Superior temporal gyrus (tissue), 1 donor: ENCODE measurements at regions not wholly inside any gene's neighbourhood (a gene's known extent, or its start where the extent isn't known, plus 50 kb on each side); places are given as distances from the start of the nearest gene placed in this dataset.
A peak's percentile ranks its signal among the peaks of the same experiment; 100 is the strongest.

ENCODE experiments used
- DNase-seq: peaks from one replicate; pipeline ENCODE4 v3.0.0-alpha.2; 2016; ENCODE audit errors: extremely low spot score

DNA sequence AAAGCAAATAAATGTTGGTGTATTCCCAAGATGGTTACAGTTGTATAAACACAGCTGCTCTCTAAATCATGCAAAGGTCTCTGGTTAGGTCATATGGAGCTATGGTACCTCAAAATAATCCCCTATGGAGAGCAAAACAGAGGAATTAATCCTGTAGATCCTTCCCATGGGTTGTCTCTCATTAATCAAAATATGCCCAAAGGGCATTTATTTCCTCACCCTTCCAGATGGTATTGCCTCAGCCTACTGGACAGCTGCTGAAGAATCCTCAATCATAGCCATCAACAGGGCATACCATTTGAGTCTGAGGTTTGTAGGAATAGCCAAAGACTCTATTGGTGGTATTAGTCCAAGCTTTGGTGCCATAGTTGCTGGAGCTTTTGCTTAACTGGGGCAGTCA, 360.9 kb downstream of the RPL10L start:
- no peak for DNase-seq

DNA sequence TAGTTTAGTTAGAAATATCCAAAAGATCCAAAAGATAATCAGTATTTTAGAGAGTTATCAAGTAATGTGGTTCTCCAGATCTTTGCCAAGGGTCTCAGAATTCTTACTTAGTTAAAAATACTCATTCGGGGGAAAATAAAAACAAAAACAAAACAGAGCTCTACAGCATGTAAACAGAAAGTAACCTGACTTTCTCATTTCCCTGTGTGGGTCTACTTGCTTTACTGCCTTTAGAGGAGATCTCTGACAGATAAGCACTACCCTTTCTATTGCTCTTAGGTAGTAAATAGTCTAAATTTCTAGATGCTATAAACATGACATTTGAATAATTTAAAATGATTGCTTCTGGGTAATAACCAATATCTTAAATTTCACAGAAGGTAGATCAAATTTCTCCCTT, 371.8 kb downstream of the RPL10L start:
- no peak for DNase-seq

DNA sequence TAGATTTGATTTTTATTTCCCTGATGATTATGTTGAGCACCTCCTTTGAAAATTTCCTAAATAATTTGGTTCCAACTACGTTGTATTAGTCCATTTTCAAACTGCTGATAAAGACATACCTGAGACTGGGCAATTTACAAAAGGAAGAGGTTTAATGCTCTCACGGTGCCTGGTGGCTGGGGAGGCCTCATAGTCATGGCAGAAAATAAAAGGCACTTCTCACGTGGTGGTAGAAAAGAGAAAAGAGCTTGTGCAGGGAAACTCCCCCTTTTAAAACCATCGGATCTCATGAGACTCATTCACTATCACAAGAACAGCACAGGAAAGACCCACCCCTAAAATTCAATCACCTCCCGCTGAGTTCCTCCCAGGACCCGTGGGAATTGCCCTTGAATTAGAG, 372.3 kb downstream of the RPL10L start:
- no peak for DNase-seq

DNA sequence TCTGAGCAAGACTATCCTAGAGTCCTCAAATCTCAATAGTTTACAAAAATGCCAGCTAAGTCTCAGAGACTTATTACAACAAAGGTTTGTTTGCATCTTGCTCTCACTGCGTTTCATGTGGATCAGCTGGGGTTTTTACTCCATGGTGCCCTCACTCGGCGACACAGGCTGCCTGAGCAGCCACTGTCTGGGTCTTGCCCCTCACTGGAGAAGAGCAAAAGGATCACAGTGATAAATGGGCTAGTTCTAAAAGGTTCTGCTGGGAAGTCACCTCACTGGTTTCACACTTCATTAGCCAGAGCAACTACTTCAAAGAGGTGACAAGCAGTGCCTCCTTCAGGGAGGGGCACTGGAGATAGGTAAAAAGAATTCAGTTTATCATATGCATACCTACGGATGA, 392.0 kb downstream of the RPL10L start:
- no peak for DNase-seq

DNA sequence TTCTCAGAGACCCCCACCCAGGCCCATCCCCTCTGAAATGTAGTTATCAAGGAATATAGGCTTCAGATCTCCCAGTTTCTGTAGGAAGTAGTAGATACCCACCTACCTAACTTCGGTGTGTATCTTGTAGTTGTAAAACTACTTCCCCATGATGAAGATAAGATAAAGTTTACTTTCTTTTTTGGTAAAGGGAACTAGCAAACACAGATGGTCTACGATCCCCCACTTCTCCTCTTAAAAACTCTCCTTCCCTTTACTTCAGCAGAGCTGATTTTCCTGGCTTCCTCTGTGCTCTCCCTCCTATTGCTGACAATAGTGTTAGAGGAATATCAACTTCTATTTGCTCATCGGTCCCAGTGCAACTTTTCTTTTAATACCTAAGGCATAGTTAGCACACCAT, 395.2 kb downstream of the RPL10L start:
- DNase-seq: no peak

DNA sequence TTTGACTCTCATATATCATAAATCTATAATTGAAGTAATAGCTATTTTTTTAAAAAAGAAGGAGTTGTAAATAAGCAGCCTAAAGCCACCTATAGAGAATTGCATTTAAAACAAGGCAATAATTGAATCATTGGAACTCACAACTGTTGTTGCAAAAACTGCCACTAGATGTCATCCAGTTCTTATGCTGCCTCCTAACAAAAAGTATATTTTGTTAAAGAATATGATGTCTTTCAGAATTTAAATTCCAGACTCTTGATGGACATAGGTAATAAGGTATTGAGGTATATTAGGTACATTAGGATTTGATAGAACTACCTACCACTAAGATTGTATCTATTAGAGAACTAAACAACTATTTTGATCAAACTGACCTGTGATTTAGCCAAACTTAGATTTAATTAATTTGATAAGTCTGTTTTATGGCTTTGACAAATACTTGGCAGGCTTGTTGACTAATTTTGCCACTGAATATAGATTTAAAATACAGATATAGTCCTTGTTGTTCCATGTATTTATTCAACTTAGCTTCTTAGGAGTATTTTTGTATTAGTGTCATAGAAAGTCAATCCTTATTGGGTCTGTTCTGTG, 401.4 kb downstream of the RPL10L start:
- peak; percentile 69 for DNase-seq

DNA sequence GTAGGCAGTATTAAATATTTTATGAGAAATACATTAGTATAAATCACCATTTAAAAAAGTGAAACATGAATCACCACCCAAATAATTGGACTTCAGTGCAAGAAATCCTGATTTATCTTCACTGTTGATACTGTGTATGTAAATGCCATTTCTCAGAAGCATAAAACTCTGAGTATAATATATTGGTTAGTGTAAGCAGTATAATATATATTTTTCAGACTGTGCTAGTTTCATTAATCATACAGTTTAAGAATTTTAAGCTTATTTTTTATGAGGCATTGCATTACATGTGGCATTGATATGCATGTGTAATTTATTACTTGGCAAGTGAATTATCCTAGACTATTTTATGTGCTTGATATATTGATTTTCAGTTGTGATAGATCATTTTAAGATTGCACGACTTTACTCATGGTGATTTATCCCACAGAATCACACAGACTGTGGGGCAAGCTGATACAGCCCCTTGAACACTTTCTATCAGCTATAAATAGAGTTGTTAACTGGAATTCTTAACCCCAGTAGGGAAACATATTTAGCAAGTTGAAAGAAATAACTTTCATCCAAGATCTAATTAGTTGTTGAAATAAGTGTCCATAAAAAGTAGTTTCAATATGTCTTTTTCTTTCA, 403.5 kb downstream of the RPL10L start:
- no peak for DNase-seq

DNA sequence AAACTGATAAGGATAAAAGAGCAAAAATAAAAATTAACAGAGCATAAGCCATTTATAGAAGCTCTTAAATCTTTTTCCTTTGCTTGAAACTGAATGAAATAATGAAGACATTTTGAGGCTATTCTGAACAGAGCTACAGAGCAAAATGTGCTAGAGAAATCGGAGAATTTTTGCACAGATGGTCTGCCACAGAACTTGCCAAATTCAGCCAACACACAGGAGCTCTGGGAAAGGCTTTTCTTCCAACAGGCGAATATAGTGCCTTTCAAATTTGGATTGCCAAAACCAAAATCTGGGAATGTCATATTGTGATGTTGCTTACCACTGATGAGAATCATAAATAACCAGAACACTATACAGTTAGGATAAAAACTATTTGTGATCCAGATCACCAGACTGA, 406.3 kb downstream of the RPL10L start:
- peak; percentile 74 for DNase-seq

DNA sequence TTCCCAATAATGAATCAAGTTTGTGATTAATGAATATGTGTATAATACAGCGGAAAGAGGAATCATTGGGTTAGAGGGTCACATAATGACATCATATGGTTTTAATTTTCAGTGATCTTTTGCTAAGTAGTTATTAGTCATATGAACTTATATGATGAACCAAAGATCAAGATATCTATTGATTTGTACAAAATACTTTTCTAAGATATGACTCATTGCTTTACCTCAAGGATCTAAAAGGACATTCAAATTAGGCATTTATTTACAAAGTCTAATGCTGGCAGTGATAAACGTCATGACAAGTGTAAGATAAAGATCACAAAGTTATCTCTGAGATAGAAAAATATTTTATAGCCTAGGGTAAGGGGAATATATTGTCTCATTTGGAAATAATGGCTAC, 417.8 kb downstream of the RPL10L start:
- no peak for DNase-seq

DNA sequence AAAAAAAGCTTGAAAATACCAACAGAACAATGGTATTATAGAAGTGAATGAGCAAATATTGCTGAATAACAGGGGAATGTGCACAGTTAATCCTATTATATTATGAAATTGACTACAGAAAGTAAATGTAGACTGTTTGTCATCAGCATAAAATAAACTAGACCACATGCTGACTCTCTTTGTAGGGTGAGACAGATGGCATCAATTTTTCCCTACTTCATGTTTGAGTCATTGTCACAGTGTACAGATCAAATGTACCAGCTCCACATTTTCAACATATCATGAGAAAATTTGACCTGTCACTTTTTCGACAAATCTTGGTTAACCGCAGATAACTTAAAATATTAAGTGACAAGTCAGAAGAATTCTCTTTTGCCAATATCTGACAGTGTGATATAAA, 421.0 kb downstream of the RPL10L start:
- DNase-seq: no peak

DNA sequence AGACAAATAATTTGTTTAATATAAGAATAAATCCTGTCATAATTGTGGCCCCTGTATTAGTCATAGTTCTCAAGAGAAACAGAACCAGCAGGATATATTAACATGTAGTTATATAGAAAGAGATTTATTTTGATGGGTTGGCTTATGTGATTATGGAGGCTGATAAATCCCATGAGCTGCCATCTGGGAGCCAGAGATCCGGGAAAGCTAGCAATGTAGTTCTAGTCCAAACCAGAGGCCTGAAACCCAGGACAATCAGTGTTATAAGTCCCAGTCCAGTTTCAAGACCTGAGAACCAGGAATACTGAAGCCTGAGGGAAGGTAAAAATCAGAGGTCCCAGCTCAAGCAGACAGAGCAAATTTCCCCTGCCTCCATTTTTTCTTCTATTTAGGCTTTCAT, 435.8 kb downstream of the RPL10L start:
- DNase-seq: no peak

DNA sequence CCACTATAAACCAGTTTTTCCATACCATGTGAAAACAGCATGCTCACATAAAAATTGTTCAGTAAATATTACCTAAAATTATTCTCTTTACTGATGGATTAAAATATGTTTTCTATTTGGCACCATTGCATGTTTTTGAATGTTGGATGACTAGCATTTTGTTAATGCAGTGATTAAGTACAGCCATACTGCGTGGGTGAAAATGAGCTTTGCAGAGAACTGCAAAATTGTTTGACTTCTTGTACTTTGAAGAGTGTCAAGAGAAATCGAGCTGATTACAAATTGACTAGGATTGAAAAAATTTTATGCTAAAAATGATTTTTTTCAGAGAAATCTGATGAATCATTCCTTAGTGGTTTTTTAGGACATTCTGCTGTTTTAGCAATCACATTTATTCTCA, 452.9 kb downstream of the RPL10L start:
- DNase-seq: no peak

DNA sequence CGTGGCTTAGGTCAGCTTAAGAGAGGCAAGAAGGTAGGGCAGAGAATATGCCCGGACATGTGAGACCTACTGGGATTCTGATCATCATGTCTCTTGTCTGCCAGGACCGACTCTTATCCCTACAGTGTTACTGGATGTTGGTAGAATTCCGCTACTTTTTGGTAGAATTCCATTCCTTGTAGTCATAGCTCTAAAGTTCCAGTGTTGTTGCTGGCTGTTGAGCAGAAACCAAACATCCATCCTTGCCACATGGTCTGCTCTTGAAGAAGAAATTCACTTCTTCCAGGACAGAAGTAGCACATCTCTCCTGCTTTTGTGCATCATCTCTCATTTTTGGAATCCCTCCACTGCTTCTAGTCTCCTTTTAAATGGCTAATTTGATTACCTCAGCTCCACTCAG, 453.7 kb downstream of the RPL10L start:
- DNase-seq: no peak
